Endothelial cell of umbilical vein (primary cell): ENCODE measurements at regions not wholly inside any gene's neighbourhood (a gene's known extent, or its start where the extent isn't known, plus 50 kb on each side); places are given as distances from the start of the nearest gene placed in this dataset.

Experiments used
- BruUV-seq: library from RNA; stranded (reverse); fragments of 400-500 nt; replicated peaks from 2 replicates; lab custom pipeline; 2021; lab: Mats Ljungman, UMichigan
- CTCF ChIA-PET: fragments of 300-600, 350-600 bp; sonication (Branson Sonifier 250); formaldehyde crosslinking; loops from one replicate; lab custom pipeline; 2021; ENCODE audit warnings: antibody characterized with exemption, inconsistent platforms; lab: Charles Lee
- POLR2A ChIA-PET: fragments of 300-600, 350-600 bp; sonication (Branson Sonifier 250); formaldehyde crosslinking; loops from one replicate; lab custom pipeline; 2021; ENCODE audit warnings: antibody characterized with exemption, inconsistent platforms; lab: Charles Lee
- DNase-seq: peaks from one replicate; pipeline ENCODE4 v3.0.0-alpha.2; 2011; ENCODE audit warnings: low read depth, low spot score
- FAIRE-seq: peaks from 2 replicates; lab custom pipeline; 2011; peaks lifted over from hg19 to GRCh38; lab: Jason Lieb, UNC
- H2AFZ ChIP-seq: 2 replicates; pipeline ENCODE4 v1.6.0; 2012; ENCODE audit warnings: low read depth, low read length, control low read depth, inconsistent platforms
- H3K27ac ChIP-seq: 2 replicates; pipeline ENCODE4 v1.5.1; 2011; ENCODE audit warnings: low read depth, mild to moderate bottlenecking, control low read depth, low read length, moderate library complexity; ENCODE audit not compliant: insufficient read depth
- H3K27me3 ChIP-seq, 2 experiments: 2 replicates each; pipeline versions ENCODE4 v1.6.0 to v1.6.1; 2011; ENCODE audit warnings: low read length in 2 of 2, mixed read lengths in 1 of 2; ENCODE audit not compliant: control insufficient read depth in 2 of 2, insufficient read depth in 2 of 2
- H3K36me3 ChIP-seq, 2 experiments: 2 replicates in 1 of 2; 3 replicates in 1 of 2; pipeline ENCODE4 v1.5.1; 2011; ENCODE audit warnings: low read length in 2 of 2, mild to moderate bottlenecking in 1 of 2, moderate library complexity in 1 of 2; ENCODE audit not compliant: control insufficient read depth in 2 of 2, insufficient read depth in 2 of 2; ENCODE audit errors: extremely low read depth in 1 of 2
- H3K4me1 ChIP-seq: 3 replicates; pipeline ENCODE4 v1.5.1; 2011; ENCODE audit warnings: mild to moderate bottlenecking, low read length; ENCODE audit not compliant: control insufficient read depth, insufficient read depth; ENCODE audit errors: extremely low read depth
- H3K4me2 ChIP-seq: 2 replicates; pipeline ENCODE4 v1.6.1; 2011; ENCODE audit warnings: low read length, control low read depth, mixed read lengths; ENCODE audit not compliant: insufficient read depth
- H3K4me3 ChIP-seq, 3 experiments: fragments of 200-600 bp in 1 of 3; sonication (generic), shearing (Covaris generic) in 1 of 3; replicated peaks in 1 of 3; 2 replicates each; pipeline ENCODE4 v1.5.1; 2011 to 2016; ENCODE audit warnings: control low read depth in 3 of 3, low read length in 3 of 3, mild to moderate bottlenecking in 2 of 3, inconsistent platforms in 1 of 3, low read depth in 1 of 3, moderate library complexity in 1 of 3; ENCODE audit not compliant: insufficient read depth in 1 of 3
- H3K79me2 ChIP-seq: 2 replicates; pipeline ENCODE4 v1.6.0; 2012; ENCODE audit warnings: low read length, inconsistent platforms; ENCODE audit not compliant: control insufficient read depth, insufficient read depth
- H3K9ac ChIP-seq: replicated peaks from 2 replicates; pipeline ENCODE3; 2011; ENCODE audit warnings: low read length, control low read depth; ENCODE audit not compliant: insufficient read depth; ENCODE audit errors: extremely low read depth
- H3K9me1 ChIP-seq: replicated peaks from 3 replicates; pipeline ENCODE4 v1.6.0; 2011; ENCODE audit warnings: mild to moderate bottlenecking, low read length; ENCODE audit not compliant: control insufficient read depth, insufficient read depth; ENCODE audit errors: extremely low read depth
- H3K9me3 ChIP-seq: replicated peaks from 2 replicates; pipeline ENCODE4 v1.5.1; 2012; ENCODE audit warnings: low read length, inconsistent platforms; ENCODE audit not compliant: control insufficient read depth, insufficient read depth
- H4K20me1 ChIP-seq: replicated peaks from 2 replicates; pipeline ENCODE3; 2011; ENCODE audit warnings: mild to moderate bottlenecking, low read length; ENCODE audit not compliant: control insufficient read depth, insufficient read depth; ENCODE audit errors: extremely low read depth
- EZH2 ChIP-seq: IDR thresholded peaks from 2 replicates; pipeline ENCODE4 v1.6.1; 2012; ENCODE audit warnings: borderline replicate concordance, low read depth, mild to moderate bottlenecking, moderate library complexity, low read length, inconsistent platforms; ENCODE audit not compliant: severe bottlenecking
- FOS ChIP-seq: IDR thresholded peaks from 2 replicates; pipeline ENCODE4 v1.6.1; 2011; ENCODE audit warnings: mild to moderate bottlenecking, low read length, moderate library complexity, borderline replicate concordance; ENCODE audit not compliant: insufficient read depth
- GATA2 ChIP-seq: IDR thresholded peaks from 2 replicates; pipeline ENCODE4 v1.7.0; 2011; ENCODE audit warnings: low read depth, mild to moderate bottlenecking, moderate library complexity, mixed read lengths, low read length; ENCODE audit not compliant: insufficient read length, insufficient read depth
- JUN ChIP-seq: IDR thresholded peaks from 2 replicates; pipeline ENCODE4 v1.6.1; 2011; ENCODE audit warnings: borderline replicate concordance, low read depth; ENCODE audit not compliant: insufficient read length, insufficient read depth
- MAX ChIP-seq: IDR thresholded peaks from 2 replicates; pipeline ENCODE4 v1.6.1; 2011; ENCODE audit not compliant: insufficient read depth, insufficient read length
- MYC ChIP-seq: IDR thresholded peaks from one replicate; pipeline ENCODE4 v1.6.1; 2011; ENCODE audit warnings: mild to moderate bottlenecking, low read depth, low read length
- POLR2A ChIP-seq: IDR thresholded peaks from 2 replicates; pipeline ENCODE4 v1.6.1; 2012; ENCODE audit warnings: low read depth, mild to moderate bottlenecking, control low read depth, low read length
- POLR2AphosphoS5 ChIP-seq: IDR thresholded peaks from 2 replicates; pipeline ENCODE4 v1.6.1; 2012; ENCODE audit warnings: low read depth, mild to moderate bottlenecking, control low read depth, low read length, moderate library complexity; ENCODE audit not compliant: insufficient read depth
- dilution Hi-C: fragments of 300-500 bp; cut with MboI; formaldehyde crosslinking; loops from one replicate; pipeline ENCODE4 v1.15.0; 2019; ENCODE audit warnings: low sequenced_read_pairs; ENCODE audit not compliant: extremely low pct_ligation_motif_present
- intact Hi-C: fragments of 100-400 bp; cut with micrococcal nuclease; formaldehyde crosslinking; loops from one replicate; pipeline ENCODE4 v1.10.0; 2022
- TF ChIP-seq, protein P1 (sequence below), 2 donors: IDR thresholded peaks; 1 replicate in 1 of 2; 2 replicates in 1 of 2; pipeline ENCODE4 v1.5.1; 2011; ENCODE audit warnings: low read length in 2 of 2, mild to moderate bottlenecking in 2 of 2, moderate library complexity in 2 of 2, control low read depth in 1 of 2, inconsistent platforms in 1 of 2, low read depth in 1 of 2; ENCODE audit not compliant: insufficient read depth in 1 of 2; ENCODE audit errors: extremely low read depth in 1 of 2

DNA sequence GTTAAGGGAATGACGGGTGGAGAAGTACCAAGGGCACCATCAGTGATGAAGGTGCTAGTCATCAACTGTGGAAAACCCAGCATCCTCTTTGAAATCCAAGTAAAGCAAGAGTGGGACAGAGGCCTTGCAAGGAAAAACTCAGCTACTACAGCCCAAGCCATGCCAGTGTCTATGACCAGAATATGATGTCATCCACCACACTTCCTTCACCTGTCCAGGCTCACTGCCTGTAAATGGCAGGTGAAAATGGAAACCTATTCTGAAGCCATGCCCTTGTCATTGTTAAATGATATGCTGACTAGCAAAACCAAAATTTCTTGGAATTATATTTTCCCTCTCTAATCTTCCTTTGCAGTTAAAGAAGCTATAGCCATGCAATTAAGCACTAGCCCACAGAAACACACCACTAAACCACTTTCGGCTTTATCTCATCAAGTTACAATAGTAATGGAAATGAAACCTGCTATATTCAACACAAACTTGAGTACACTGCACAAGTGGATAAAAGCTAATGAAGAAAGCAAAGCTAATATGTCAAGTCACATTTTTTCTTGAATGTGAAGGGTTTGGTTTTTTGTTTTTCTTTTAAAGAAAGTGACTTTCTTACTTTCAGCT is 96.3 kb upstream of the RALGPS2 start:
- no peaks in the 10 kb centered on the region for H3K27me3 ChIP-seq
- H3K4me3 ChIP-seq, result no peak overlapping the region
- no peaks in the 10 kb centered on the region for H3K9me3 ChIP-seq
- no peak overlapping the region for H3K9ac ChIP-seq
- no peaks in the 10 kb centered on the region for H4K20me1 ChIP-seq
- FAIRE-seq, result no peak
- TF ChIP-seq, protein P1, sequence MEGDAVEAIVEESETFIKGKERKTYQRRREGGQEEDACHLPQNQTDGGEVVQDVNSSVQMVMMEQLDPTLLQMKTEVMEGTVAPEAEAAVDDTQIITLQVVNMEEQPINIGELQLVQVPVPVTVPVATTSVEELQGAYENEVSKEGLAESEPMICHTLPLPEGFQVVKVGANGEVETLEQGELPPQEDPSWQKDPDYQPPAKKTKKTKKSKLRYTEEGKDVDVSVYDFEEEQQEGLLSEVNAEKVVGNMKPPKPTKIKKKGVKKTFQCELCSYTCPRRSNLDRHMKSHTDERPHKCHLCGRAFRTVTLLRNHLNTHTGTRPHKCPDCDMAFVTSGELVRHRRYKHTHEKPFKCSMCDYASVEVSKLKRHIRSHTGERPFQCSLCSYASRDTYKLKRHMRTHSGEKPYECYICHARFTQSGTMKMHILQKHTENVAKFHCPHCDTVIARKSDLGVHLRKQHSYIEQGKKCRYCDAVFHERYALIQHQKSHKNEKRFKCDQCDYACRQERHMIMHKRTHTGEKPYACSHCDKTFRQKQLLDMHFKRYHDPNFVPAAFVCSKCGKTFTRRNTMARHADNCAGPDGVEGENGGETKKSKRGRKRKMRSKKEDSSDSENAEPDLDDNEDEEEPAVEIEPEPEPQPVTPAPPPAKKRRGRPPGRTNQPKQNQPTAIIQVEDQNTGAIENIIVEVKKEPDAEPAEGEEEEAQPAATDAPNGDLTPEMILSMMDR (IDR thresholded peaks at IDR 0.05; ENCODE audit: extremely low read depth in 1 of 2, insufficient read depth in 1 of 2, low read depth in 1 of 2, low read length in 2 of 2), result no peak
- TF ChIP-seq FOS (no peak), EZH2 (no peak), MYC (no peak), MAX (no peak), GATA2 (no peak), JUN (no peak), POLR2A (no peak), POLR2AphosphoS5 (no peak)
- intact Hi-C loops (no loop called here), dilution Hi-C loops (no loop called here)
- DNase-seq, result no peak
- POLR2A ChIA-PET, result no interaction called here
- CTCF ChIA-PET, result interaction anchor here (1.0 to 1.5 kb wide), 2 partner anchors 16 to 125 kb away, joined by 3 to 4 read pairs; no protein-coding TSS in a partner anchor
- no peaks in the 10 kb centered on the region for H3K9me1 ChIP-seq
- no peaks in the 10 kb centered on the region for H3K79me2 ChIP-seq
- no peak overlapping the region for H3K4me2 ChIP-seq
- BruUV-seq, result no TSS peak
- H2AFZ ChIP-seq, result no peak overlapping the region
- no peaks in the 10 kb centered on the region for H3K36me3 ChIP-seq
- no peak overlapping the region for H3K27ac ChIP-seq
- H3K4me1 ChIP-seq, result no peaks in the 10 kb centered on the region
